ENCODE measurements at regions not wholly inside any gene's neighbourhood (a gene's known extent, or its start where the extent isn't known, plus 50 kb on each side); places are given as distances from the start of the nearest gene placed in this dataset.

- TF ChIP-seq CTCF (conservative IDR thresholded peaks at IDR 0.05; ENCODE audit: low read depth, low read length) (no peak), CEBPB (IDR thresholded peaks at IDR 0.05; ENCODE audit: low read depth, low read length) (no peak), SMC3 (IDR thresholded peaks at IDR 0.05; ENCODE audit: low read depth, low read length) (no peak), POLR2A (IDR thresholded peaks at IDR 0.05; ENCODE audit: low read depth, low read length) (no peak), RAD21 (IDR thresholded peaks at IDR 0.05; ENCODE audit: low read length) (no peak), ELK1 (IDR thresholded peaks at IDR 0.05; ENCODE audit: borderline replicate concordance, low read depth, low read length) (no peak), RCOR1 (IDR thresholded peaks at IDR 0.05; ENCODE audit: insufficient replicate concordance, low read length) (no peak), USF2 (IDR thresholded peaks at IDR 0.05; ENCODE audit: low read depth, low read length) (no peak), MAFK (IDR thresholded peaks at IDR 0.05; ENCODE audit: low read depth, low read length) (no peak), MXI1 (IDR thresholded peaks at IDR 0.05; ENCODE audit: borderline replicate concordance, low read depth, low read length) (no peak), FOS (IDR thresholded peaks at IDR 0.05; ENCODE audit: low read depth, low read length) (no peak), MAZ (IDR thresholded peaks at IDR 0.05; ENCODE audit: borderline replicate concordance, low read depth, low read length) (no peak), BHLHE40 (IDR thresholded peaks at IDR 0.05; ENCODE audit: low read depth, low read length) (no peak), NFE2L2 (IDR thresholded peaks at IDR 0.05; ENCODE audit: low read depth, low read length) (no peak)
Measured at GRCh38 chr16:22664132-22664531, 149.8 kb upstream of the HS3ST2 start.
